GM23338 (cell line): ENCODE measurements at regions not wholly inside any gene's neighbourhood (a gene's known extent, or its start where the extent isn't known, plus 50 kb on each side); places are given as distances from the start of the nearest gene placed in this dataset.

ENCODE experiments used
- ATAC-seq: fragments of 200-7000 bp; cut with Tn5 transposase; 3 replicates; pipeline ENCODE4 v1.9.1; 2020
- DNase-seq: peaks from one replicate; pipeline ENCODE4 v3.0.0-alpha.2; 2015; ENCODE audit warnings: low spot score
- H2AFZ ChIP-seq: fragments of 200-600 bp; sonication (generic); 2 replicates; pipeline ENCODE4 v1.8.0; 2016; ENCODE audit warnings: antibody characterized with exemption, mild to moderate bottlenecking, moderate library complexity
- H3F3A ChIP-seq: fragments of 200-600 bp; sonication (generic); replicated peaks from 2 replicates; pipeline ENCODE4 v1.8.0; 2017; ENCODE audit warnings: antibody characterized with exemption, mixed run types, low read depth
- H3K27ac ChIP-seq: fragments of 200-600 bp; sonication (generic); 2 replicates; pipeline ENCODE4 v1.6.1; 2016; ENCODE audit warnings: low read depth
- H3K27me3 ChIP-seq: fragments of 200-600 bp; sonication (generic); 2 replicates; pipeline ENCODE4 v1.8.0; 2016; ENCODE audit warnings: mild to moderate bottlenecking, mixed run types, moderate library complexity; ENCODE audit not compliant: insufficient read depth
- H3K36me3 ChIP-seq: fragments of 200-600 bp; sonication (generic); 2 replicates; pipeline ENCODE4 v1.8.0; 2016; ENCODE audit warnings: mild to moderate bottlenecking; ENCODE audit not compliant: insufficient read depth
- H3K4me1 ChIP-seq: fragments of 200-600 bp; sonication (generic); 2 replicates; pipeline ENCODE4 v1.8.0; 2016; ENCODE audit warnings: mild to moderate bottlenecking, moderate library complexity; ENCODE audit not compliant: insufficient read depth
- H3K4me2 ChIP-seq: fragments of 200-600 bp; sonication (generic); 2 replicates; pipeline ENCODE4 v1.7.1; 2017; ENCODE audit warnings: mixed run types
- H3K4me3 ChIP-seq: fragments of 200-600 bp; sonication (generic); 2 replicates; pipeline ENCODE4 v1.6.1; 2016; ENCODE audit warnings: mixed run types
- H3K79me2 ChIP-seq: fragments of 200-600 bp; sonication (generic); replicated peaks from 2 replicates; pipeline ENCODE4 v1.8.0; 2017; ENCODE audit warnings: mild to moderate bottlenecking; ENCODE audit not compliant: insufficient read depth
- H3K9me2 ChIP-seq: fragments of 200-600 bp; sonication (generic); 2 replicates; pipeline ENCODE4 v1.8.0; 2017; ENCODE audit not compliant: insufficient read depth
- H4K20me1 ChIP-seq: fragments of 200-600 bp; sonication (generic); replicated peaks from 2 replicates; pipeline ENCODE4 v1.8.0; 2017; ENCODE audit warnings: mild to moderate bottlenecking; ENCODE audit not compliant: insufficient read depth
- H3K27ac Mint-ChIP-seq: 2 replicates; pipeline ENCODE4 v1.8.0; 2020; ENCODE audit warnings: inconsistent platforms, mild to moderate bottlenecking, moderate library complexity, mixed read lengths
- H3K27me3 Mint-ChIP-seq: 3 replicates; pipeline ENCODE4 v1.8.0; 2022; ENCODE audit warnings: low read depth, mild to moderate bottlenecking, moderate library complexity, mixed read lengths, inconsistent platforms; ENCODE audit not compliant: insufficient read depth, poor library complexity
- H3K36me3 Mint-ChIP-seq: 3 replicates; pipeline ENCODE4 v1.8.0; 2021; ENCODE audit warnings: low read depth, mild to moderate bottlenecking, inconsistent platforms, moderate library complexity, mixed read lengths
- H3K4me1 Mint-ChIP-seq: 3 replicates; pipeline ENCODE4 v1.8.0; 2020; ENCODE audit warnings: mild to moderate bottlenecking, inconsistent platforms, mixed read lengths
- H3K4me3 Mint-ChIP-seq: 3 replicates; pipeline ENCODE4 v1.8.0; 2021; ENCODE audit warnings: moderate library complexity, mild to moderate bottlenecking, inconsistent platforms, mixed read lengths
- H3K9me3 Mint-ChIP-seq: 3 replicates; pipeline ENCODE4 v1.8.0; 2020; ENCODE audit warnings: moderate library complexity, mild to moderate bottlenecking, inconsistent platforms, mixed read lengths
- CREB1 ChIP-seq: fragments of 250-450 bp; sonication (Bioruptor Pico); IDR thresholded peaks from 2 replicates; pipeline ENCODE4 v1.5.0; 2020; ENCODE audit warnings: low read depth, mild to moderate bottlenecking, moderate library complexity
- ETS1 ChIP-seq: IDR thresholded peaks from 2 replicates; pipeline ENCODE4 v1.6.1; 2016; ENCODE audit warnings: antibody characterized with exemption
- EZH2 ChIP-seq: fragments of 200-600 bp; sonication (generic); IDR thresholded peaks from one replicate; pipeline ENCODE4 v1.8.0; 2017; ENCODE audit warnings: antibody characterized with exemption, mild to moderate bottlenecking, low read depth; ENCODE audit not compliant: unreplicated experiment
- EZH2phosphoT487 ChIP-seq: fragments of 200-600 bp; sonication (generic); IDR thresholded peaks from one replicate; pipeline ENCODE4 v1.8.1; 2018; ENCODE audit warnings: antibody characterized with exemption; ENCODE audit not compliant: unreplicated experiment
- NANOG ChIP-seq: IDR thresholded peaks from 2 replicates; pipeline ENCODE4 v1.6.1; 2016; ENCODE audit warnings: antibody characterized with exemption, borderline replicate concordance
- POLR2AphosphoS5 ChIP-seq: IDR thresholded peaks from 2 replicates; pipeline ENCODE4 v1.6.1; 2016; ENCODE audit warnings: antibody characterized with exemption, low read depth
- REST ChIP-seq: IDR thresholded peaks from one replicate; pipeline ENCODE4 v1.6.1; 2018; ENCODE audit warnings: antibody characterized with exemption; ENCODE audit not compliant: unreplicated experiment
- STAT1 ChIP-seq: IDR thresholded peaks from one replicate; pipeline ENCODE4 v1.6.1; 2016; ENCODE audit warnings: antibody characterized with exemption; ENCODE audit not compliant: unreplicated experiment
- ZNF331 ChIP-seq: fragments of 250-450 bp; sonication (Bioruptor Pico); IDR thresholded peaks from 2 replicates; pipeline ENCODE4 v1.5.0; 2020; ENCODE audit warnings: low read depth, mild to moderate bottlenecking, moderate library complexity
- ZNF462 ChIP-seq: fragments of 250-450 bp; sonication (Bioruptor Pico); IDR thresholded peaks from 2 replicates; pipeline ENCODE4 v1.5.0; 2020; ENCODE audit warnings: mild to moderate bottlenecking, moderate library complexity

GRCh38 chr5:25255128-25255527, 610.4 kb upstream of the CDH10 start:
- Histone ChIP-seq H3K36me3 (no peaks in the 10 kb centered on the region), H4K20me1 (no peaks in the 10 kb centered on the region), H2AFZ (no peak overlapping the region), H3K4me1 (no peaks in the 10 kb centered on the region), H3K9me2 (no peaks in the 10 kb centered on the region), H3K4me3 (no peak overlapping the region), H3K27me3 (no peaks in the 10 kb centered on the region), H3F3A (no peaks in the 10 kb centered on the region), H3K27ac (no peak overlapping the region), H3K4me2 (no peak overlapping the region), H3K79me2 (no peaks in the 10 kb centered on the region)
- Mint-ChIP-seq H3K27me3 (no peaks in the 10 kb centered on the region), H3K36me3 (no peaks in the 10 kb centered on the region), H3K27ac (no peak overlapping the region), H3K4me1 (no peaks in the 10 kb centered on the region), H3K9me3 (no peaks in the 10 kb centered on the region), H3K4me3 (no peak overlapping the region)
- DNase-seq (no peak), ATAC-seq (no peak)
- no peak for TF ChIP-seq EZH2
- no peak for TF ChIP-seq CREB1 (CRISPR knock-in tag)
- no peak for TF ChIP-seq STAT1
- TF ChIP-seq REST, result no peak
- TF ChIP-seq POLR2AphosphoS5, result no peak
- TF ChIP-seq EZH2phosphoT487, result no peak
- no peak for TF ChIP-seq ETS1

- peak; percentile 10 for DNase-seq
- ATAC-seq, result no peak
- Mint-ChIP-seq H3K4me3 (no peak overlapping the region), H3K9me3 (no peaks in the 10 kb centered on the region), H3K36me3 (no peaks in the 10 kb centered on the region), H3K4me1 (peaks cover 16% of the 10 kb centered on the region), H3K27ac (peak overlapping the region; percentile 75; the same call in 1 of the 2 replicates), H3K27me3 (no peaks in the 10 kb centered on the region)
- H3K36me3 ChIP-seq, result no peaks in the 10 kb centered on the region
- H4K20me1 ChIP-seq, result no peaks in the 10 kb centered on the region
- TF ChIP-seq EZH2phosphoT487 (no peak), ZNF331 (CRISPR knock-in tag) (no peak), ZNF462 (peak; percentile 73), NANOG (peak; percentile 40; the same call in 1 of the 2 replicates)
- no peak overlapping the region for H3K4me2 ChIP-seq
- H3K27me3 ChIP-seq, result no peaks in the 10 kb centered on the region
- no peak overlapping the region for H2AFZ ChIP-seq
- no peaks in the 10 kb centered on the region for H3K79me2 ChIP-seq
- 0 out of 2 replicates have a peak, but pooled peaks cover 5% of the 10 kb centered on the region for H3K9me2 ChIP-seq
- H3K4me1 ChIP-seq, result 0 out of 2 replicates have a peak, but pooled peaks cover 3% of the 10 kb centered on the region
- H3K27ac ChIP-seq, result no peak overlapping the region
- H3F3A ChIP-seq, result no peaks in the 10 kb centered on the region
- H3K4me3 ChIP-seq, result no peak overlapping the region
Observed at GRCh38 chr5:25241981-25242380, 597.2 kb upstream of the CDH10 start.
